Smooth muscle cell (in vitro differentiated cells): ENCODE measurements at regions not wholly inside any gene's neighbourhood (a gene's known extent, or its start where the extent isn't known, plus 50 kb on each side); places are given as distances from the start of the nearest gene placed in this dataset.

Experiments
- DNase-seq: peaks from one replicate; lab custom pipeline; 2025; ENCODE audit not compliant: unreplicated experiment; lab: John Stamatoyannopoulos, UW
- H2AFZ ChIP-seq: fragments of 200-600 bp; sonication (generic); 2 replicates; pipeline ENCODE4 v1.6.0; 2016; ENCODE audit warnings: antibody characterized with exemption, low read depth, mild to moderate bottlenecking
- H3F3A ChIP-seq: fragments of 200-600 bp; sonication (generic); 2 replicates; pipeline ENCODE4 v1.6.0; 2017; ENCODE audit warnings: antibody characterized with exemption, low read depth
- H3K27ac ChIP-seq: fragments of 200-600 bp; sonication (generic); 2 replicates; pipeline ENCODE4 v1.5.1; 2016; ENCODE audit warnings: low read depth, mild to moderate bottlenecking
- H3K27me3 ChIP-seq: fragments of 200-600 bp; sonication (generic); 2 replicates; pipeline ENCODE4 v1.6.1; 2016; ENCODE audit warnings: low read depth, mild to moderate bottlenecking
- H3K36me3 ChIP-seq: fragments of 200-600 bp; sonication (generic); 2 replicates; pipeline ENCODE4 v1.5.1; 2016; ENCODE audit warnings: low read depth
- H3K4me1 ChIP-seq: fragments of 200-600 bp; sonication (generic); 2 replicates; pipeline ENCODE4 v1.5.1; 2016; ENCODE audit warnings: low read depth
- H3K4me2 ChIP-seq: fragments of 200-600 bp; sonication (generic); 2 replicates; pipeline ENCODE4 v1.6.0; 2016; ENCODE audit warnings: mild to moderate bottlenecking
- H3K4me3 ChIP-seq: fragments of 200-600 bp; sonication (generic); 2 replicates; pipeline ENCODE4 v1.5.1; 2016; ENCODE audit warnings: mild to moderate bottlenecking
- H3K79me2 ChIP-seq: fragments of 200-600 bp; sonication (generic); 2 replicates; pipeline ENCODE4 v1.6.0; 2016; ENCODE audit warnings: low read depth, mild to moderate bottlenecking
- H3K9ac ChIP-seq: fragments of 200-600 bp; sonication (generic); 2 replicates; pipeline ENCODE4 v1.6.0; 2016; ENCODE audit warnings: low read depth
- H3K9me3 ChIP-seq: fragments of 200-600 bp; sonication (generic); replicated peaks from 2 replicates; pipeline ENCODE4 v1.5.1; 2016; ENCODE audit warnings: low read depth
- H4K20me1 ChIP-seq: fragments of 200-600 bp; sonication (generic); 2 replicates; pipeline ENCODE4 v1.6.0; 2016; ENCODE audit warnings: low read depth
- CTCF ChIP-seq: fragments of 200-600 bp; sonication (generic); IDR thresholded peaks from 2 replicates; pipeline ENCODE4 v1.5.1; 2017; ENCODE audit warnings: borderline replicate concordance, mild to moderate bottlenecking, antibody characterized with exemption; ENCODE audit not compliant: insufficient read depth, poor library complexity, severe bottlenecking
- WGBS: methylation state at CpG from one replicate; pipeline ENCODE4 v1.1.7; 2016; ENCODE audit warnings: low lambda C conversion rate; 5-methylcytosine and 5-hydroxymethylcytosine counted together

DNA sequence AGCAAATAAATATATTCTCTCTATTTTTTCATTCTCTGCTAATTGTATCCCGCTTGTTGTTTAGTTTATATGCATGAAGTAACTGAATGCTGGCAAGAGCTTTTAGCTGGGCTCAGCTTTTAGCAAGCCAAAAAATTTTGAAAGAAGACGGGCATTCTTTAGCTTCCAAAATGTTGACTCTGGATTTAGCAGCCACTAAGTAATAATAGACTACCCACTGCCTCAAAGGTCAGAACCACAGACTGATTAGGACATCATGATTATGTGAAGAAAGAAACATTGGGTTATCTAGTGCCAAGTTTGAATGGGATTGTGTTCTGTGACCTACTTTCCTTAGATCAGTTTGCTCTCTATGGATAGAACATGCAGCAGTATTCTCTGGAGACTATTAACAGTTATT is 80.3 kb upstream of the DPH5 start:
- Histone ChIP-seq H3K4me2 (no peak overlapping the region), H2AFZ (peak overlapping the region; percentile 16), H3K79me2 (no peaks in the 10 kb centered on the region), H3K9me3 (no peaks in the 10 kb centered on the region), H3K27me3 (no peaks in the 10 kb centered on the region), H3K36me3 (no peaks in the 10 kb centered on the region), H3K9ac (no peak overlapping the region), H3K4me1 (peaks cover 5% of the 10 kb centered on the region), H3F3A (no peaks in the 10 kb centered on the region), H3K27ac (no peak overlapping the region), H3K4me3 (no peak overlapping the region), H4K20me1 (no peaks in the 10 kb centered on the region)
- no peak for TF ChIP-seq CTCF
- WGBS, result 55% methylated on average over 2 of the region's 2 CpGs
- no peak for DNase-seq

DNA sequence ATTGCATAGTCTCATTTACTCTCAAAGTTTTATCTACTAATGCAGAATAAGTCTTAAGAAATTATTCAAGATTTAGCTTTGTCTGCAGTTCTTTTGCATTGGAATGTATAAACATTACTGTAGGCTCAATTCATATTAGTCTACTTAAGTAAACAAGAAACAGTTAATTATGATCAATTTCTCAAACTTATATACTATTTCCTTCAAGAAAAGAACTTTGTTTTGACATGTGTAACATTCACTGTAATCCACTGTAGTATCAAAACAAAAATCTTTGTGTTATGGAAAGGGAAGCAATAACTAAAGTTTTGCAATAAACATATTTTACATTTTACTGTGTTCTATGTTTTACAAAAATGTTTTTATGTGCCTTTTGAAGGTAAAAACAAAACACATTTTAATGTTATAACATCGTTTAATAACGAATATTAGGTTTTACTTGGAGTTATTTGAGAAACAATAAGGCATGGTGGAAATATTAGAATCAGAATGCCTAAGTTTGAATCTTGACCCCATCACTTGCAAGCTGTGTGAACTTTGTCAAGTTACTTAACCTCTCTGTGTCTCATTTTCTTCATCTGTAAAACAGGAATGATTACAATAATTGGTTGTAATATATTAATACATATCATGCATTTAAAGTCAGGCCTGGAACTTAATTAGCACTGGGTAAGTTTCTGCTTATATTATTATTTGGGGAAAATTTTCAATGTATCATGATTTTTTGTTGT is 77.0 kb upstream of the DPH5 start:
- H3K4me1 ChIP-seq, result peaks cover 5% of the 10 kb centered on the region
- no peak overlapping the region for H3K4me2 ChIP-seq
- no peak overlapping the region for H3K4me3 ChIP-seq
- no peaks in the 10 kb centered on the region for H3K36me3 ChIP-seq
- no peak overlapping the region for H3K27ac ChIP-seq
- H3K79me2 ChIP-seq, result no peaks in the 10 kb centered on the region
- H2AFZ ChIP-seq, result no peak overlapping the region
- DNase-seq, result no peak
- WGBS, result 81% methylated on average over 2 of the region's 2 CpGs
- no peak for TF ChIP-seq CTCF
- no peaks in the 10 kb centered on the region for H3K9me3 ChIP-seq
- no peaks in the 10 kb centered on the region for H3K27me3 ChIP-seq
- no peak overlapping the region for H3K9ac ChIP-seq
- no peaks in the 10 kb centered on the region for H4K20me1 ChIP-seq
- H3F3A ChIP-seq, result no peaks in the 10 kb centered on the region

GRCh38 chr1:101101360-101101759 is 75.8 kb upstream of the DPH5 start:
- Histone ChIP-seq H3K27me3 (no peaks in the 10 kb centered on the region), H3K4me2 (no peak overlapping the region), H3K9ac (no peak overlapping the region), H3K4me1 (peaks cover 5% of the 10 kb centered on the region), H4K20me1 (no peaks in the 10 kb centered on the region), H3K36me3 (no peaks in the 10 kb centered on the region), H3K79me2 (no peaks in the 10 kb centered on the region), H3K4me3 (no peak overlapping the region), H3K9me3 (no peaks in the 10 kb centered on the region), H2AFZ (no peak overlapping the region), H3K27ac (no peak overlapping the region), H3F3A (no peaks in the 10 kb centered on the region)
- WGBS, result 90% methylated on average over 2 of the region's 2 CpGs
- no peak for DNase-seq
- no peak for TF ChIP-seq CTCF

DNA sequence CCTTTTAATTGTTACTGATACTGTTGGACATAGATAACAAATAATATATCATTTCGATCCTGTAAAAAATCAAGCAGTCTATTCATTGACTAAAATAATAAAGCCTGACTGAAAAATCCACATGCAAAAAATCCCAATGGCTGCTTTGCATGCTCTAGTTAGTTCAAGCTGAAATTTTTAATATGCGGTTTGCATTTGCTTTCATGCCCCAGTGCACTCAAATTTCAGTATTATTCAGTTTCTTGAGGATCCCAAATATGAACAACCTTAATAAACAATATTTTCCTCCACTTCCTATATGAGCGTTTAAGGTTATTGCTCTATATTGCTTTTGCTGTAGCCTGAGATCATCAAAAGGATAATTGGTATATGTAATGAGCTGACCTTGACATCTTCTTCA is 75.1 kb upstream of the DPH5 start:
- no peak overlapping the region for H3K4me3 ChIP-seq
- TF ChIP-seq CTCF, result no peak
- peaks cover under 1% of the 10 kb centered on the region for H3K4me1 ChIP-seq
- H3K27me3 ChIP-seq, result no peaks in the 10 kb centered on the region
- H4K20me1 ChIP-seq, result no peaks in the 10 kb centered on the region
- H3K9ac ChIP-seq, result no peak overlapping the region
- H3K9me3 ChIP-seq, result no peaks in the 10 kb centered on the region
- H3K27ac ChIP-seq, result no peak overlapping the region
- no peaks in the 10 kb centered on the region for H3F3A ChIP-seq
- H3K4me2 ChIP-seq, result no peak overlapping the region
- DNase-seq, result no peak
- H3K36me3 ChIP-seq, result no peaks in the 10 kb centered on the region
- WGBS, result 97% methylated on average over 3 of the region's 3 CpGs
- no peak overlapping the region for H2AFZ ChIP-seq
- H3K79me2 ChIP-seq, result no peaks in the 10 kb centered on the region
